ENCODE measurements at regions not wholly inside any gene's neighbourhood (a gene's known extent, or its start where the extent isn't known, plus 50 kb on each side); places are given as distances from the start of the nearest gene placed in this dataset.

DNA sequence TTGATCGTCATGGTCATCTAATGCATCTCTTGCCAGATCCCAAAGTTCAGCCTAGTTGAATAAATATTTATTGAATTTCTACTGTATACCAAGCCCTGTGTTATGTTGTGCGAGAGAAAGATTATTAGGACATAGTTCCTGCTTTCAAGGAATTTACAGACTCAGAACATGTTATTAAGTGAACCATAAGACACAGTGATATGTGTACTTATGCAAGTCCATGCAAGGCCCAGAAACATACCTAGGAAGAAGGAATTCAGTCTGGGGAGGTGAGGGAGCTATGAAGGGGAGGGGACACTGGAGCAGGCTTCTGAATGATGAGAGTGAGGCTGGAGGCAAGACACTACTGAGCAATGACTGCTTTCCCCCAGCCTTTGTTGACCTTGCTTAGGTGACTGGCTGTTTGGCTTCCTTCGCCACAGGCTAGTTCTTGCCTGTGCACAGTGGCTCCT is 81.4 kb downstream of the ACAA2 start:
- TF ChIP-seq, protein P1, sequence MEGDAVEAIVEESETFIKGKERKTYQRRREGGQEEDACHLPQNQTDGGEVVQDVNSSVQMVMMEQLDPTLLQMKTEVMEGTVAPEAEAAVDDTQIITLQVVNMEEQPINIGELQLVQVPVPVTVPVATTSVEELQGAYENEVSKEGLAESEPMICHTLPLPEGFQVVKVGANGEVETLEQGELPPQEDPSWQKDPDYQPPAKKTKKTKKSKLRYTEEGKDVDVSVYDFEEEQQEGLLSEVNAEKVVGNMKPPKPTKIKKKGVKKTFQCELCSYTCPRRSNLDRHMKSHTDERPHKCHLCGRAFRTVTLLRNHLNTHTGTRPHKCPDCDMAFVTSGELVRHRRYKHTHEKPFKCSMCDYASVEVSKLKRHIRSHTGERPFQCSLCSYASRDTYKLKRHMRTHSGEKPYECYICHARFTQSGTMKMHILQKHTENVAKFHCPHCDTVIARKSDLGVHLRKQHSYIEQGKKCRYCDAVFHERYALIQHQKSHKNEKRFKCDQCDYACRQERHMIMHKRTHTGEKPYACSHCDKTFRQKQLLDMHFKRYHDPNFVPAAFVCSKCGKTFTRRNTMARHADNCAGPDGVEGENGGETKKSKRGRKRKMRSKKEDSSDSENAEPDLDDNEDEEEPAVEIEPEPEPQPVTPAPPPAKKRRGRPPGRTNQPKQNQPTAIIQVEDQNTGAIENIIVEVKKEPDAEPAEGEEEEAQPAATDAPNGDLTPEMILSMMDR (IDR thresholded peaks at IDR 0.05): no peak
- Histone ChIP-seq H3K4me3 (no peak overlapping the region), H3K9me3 (no peaks in the 10 kb centered on the region), H3K4me1 (peaks cover 19% of the 10 kb centered on the region), H3K36me3 (no peaks in the 10 kb centered on the region), H3K27ac (no peak overlapping the region), H3K27me3 (no peaks in the 10 kb centered on the region)
- ATAC-seq (no peak), DNase-seq (peak; percentile 17)
- intact Hi-C loops (cut with DNase I): no loop called here

DNA sequence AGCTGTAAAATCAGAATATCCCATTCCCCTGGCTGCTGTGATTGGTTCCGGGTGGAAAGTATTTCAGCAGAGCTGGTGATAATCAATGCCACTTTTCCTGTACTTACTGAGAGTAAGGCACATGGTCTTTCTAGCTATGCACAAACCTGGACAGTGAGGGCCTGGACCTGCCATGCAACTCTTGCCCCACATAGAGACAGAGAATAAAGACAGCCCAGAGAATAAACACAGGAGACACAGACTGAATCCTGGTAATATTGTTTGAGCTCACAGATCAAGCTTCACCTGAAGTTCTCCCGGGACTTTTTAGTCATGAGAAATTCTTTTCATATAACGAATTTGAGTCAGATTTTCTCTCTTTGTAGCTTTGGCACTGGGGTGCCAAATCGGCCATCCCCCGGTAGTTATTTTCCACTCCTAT is 81.9 kb downstream of the ACAA2 start:
- Histone ChIP-seq H3K27ac (no peak overlapping the region), H3K27me3 (no peaks in the 10 kb centered on the region), H3K4me1 (peaks cover 19% of the 10 kb centered on the region), H3K9me3 (no peaks in the 10 kb centered on the region), H3K36me3 (no peaks in the 10 kb centered on the region), H3K4me3 (no peak overlapping the region)
- TF ChIP-seq, protein P1 (IDR thresholded peaks at IDR 0.05): no peak
- ATAC-seq (no peak), DNase-seq (no peak)
- intact Hi-C loops (cut with DNase I): no loop called here

DNA sequence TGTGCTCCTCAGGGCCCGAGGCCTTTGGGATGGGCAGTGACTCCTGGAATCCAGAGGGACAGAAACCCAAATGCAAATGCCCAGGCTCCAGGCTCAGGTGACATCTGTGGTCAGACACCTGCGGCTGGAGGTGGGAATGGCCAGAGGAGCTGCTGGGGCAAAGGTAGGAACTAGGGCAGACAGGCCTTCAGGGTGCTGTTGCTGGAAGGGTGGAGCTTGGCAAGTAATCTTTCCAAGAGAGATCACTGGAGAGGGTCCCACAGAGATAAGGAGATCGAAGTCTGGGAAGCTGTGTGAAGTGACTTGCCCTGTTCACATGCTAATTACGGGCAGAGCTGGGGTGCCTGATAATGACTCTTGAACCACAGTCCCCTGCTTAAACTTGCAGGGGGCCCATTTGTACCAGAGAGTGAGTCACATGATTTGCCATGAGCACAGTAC is 82.4 kb downstream of the ACAA2 start:
- intact Hi-C loops (cut with DNase I): no loop called here
- DNase-seq: peak; percentile 51
- H3K27me3 ChIP-seq: no peaks in the 10 kb centered on the region
- H3K4me1 ChIP-seq: peaks cover 23% of the 10 kb centered on the region
- no peaks in the 10 kb centered on the region for H3K9me3 ChIP-seq
- H3K36me3 ChIP-seq: no peaks in the 10 kb centered on the region
- no peak overlapping the region for H3K27ac ChIP-seq
- H3K4me3 ChIP-seq: no peak overlapping the region
- no peak for ATAC-seq
- TF ChIP-seq, protein P1 (IDR thresholded peaks at IDR 0.05): no peak

DNA sequence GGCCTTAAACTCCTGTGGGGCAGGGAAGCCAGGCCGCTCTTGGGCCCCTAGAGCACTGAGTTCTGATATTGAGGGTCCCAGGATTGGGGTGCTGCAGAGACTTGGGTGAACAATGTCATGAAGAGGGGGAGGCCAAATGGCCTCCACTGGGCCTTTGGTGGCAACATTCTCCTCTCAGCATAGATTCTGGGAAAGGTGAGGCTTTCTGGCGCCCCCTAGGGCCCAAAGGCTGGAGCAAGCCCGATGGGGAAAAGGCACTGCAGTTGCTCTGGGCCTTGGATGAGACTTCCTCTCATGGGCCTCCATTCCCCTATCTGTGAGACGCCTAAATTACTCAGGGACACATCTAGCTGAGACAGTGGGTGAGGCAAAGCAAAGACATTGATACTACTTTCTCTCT is 84.8 kb downstream of the ACAA2 start:
- ATAC-seq: peak; percentile 51
- H3K27me3 ChIP-seq: no peaks in the 10 kb centered on the region
- intact Hi-C loops (cut with DNase I): no loop called here
- no peaks in the 10 kb centered on the region for H3K36me3 ChIP-seq
- TF ChIP-seq, protein P1 (IDR thresholded peaks at IDR 0.05): peak; percentile 67
- H3K9me3 ChIP-seq: no peaks in the 10 kb centered on the region
- DNase-seq: peak; percentile 70
- no peak overlapping the region for H3K4me3 ChIP-seq
- no peak overlapping the region for H3K27ac ChIP-seq
- peaks cover 34% of the 10 kb centered on the region for H3K4me1 ChIP-seq

DNA sequence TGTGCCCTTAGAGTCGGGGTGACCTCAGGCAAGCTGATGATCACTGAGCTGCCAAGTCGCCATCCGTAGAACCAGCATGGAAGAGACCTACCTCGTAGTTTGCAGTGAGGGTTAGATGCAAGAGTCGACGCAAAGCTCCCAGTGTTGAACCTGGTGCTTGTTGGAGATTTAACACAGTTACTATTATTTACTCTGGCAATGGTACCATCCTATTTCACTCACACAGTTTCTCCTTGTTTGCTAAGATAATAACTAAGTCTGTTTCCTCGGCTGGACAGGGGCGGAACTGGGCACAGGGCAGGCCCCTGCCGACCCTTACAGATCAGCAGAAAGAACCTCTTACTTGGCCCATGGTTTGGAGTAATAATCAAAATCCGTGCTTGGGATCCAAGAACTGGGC is 85.5 kb downstream of the ACAA2 start:
- TF ChIP-seq, protein P1 (IDR thresholded peaks at IDR 0.05): no peak
- H3K4me3 ChIP-seq: no peak overlapping the region
- no peaks in the 10 kb centered on the region for H3K36me3 ChIP-seq
- no peak overlapping the region for H3K27ac ChIP-seq
- peaks cover 34% of the 10 kb centered on the region for H3K4me1 ChIP-seq
- intact Hi-C loops (cut with DNase I): no loop called here
- no peaks in the 10 kb centered on the region for H3K9me3 ChIP-seq
- ATAC-seq (no peak), DNase-seq (no peak)
- no peaks in the 10 kb centered on the region for H3K27me3 ChIP-seq

DNA sequence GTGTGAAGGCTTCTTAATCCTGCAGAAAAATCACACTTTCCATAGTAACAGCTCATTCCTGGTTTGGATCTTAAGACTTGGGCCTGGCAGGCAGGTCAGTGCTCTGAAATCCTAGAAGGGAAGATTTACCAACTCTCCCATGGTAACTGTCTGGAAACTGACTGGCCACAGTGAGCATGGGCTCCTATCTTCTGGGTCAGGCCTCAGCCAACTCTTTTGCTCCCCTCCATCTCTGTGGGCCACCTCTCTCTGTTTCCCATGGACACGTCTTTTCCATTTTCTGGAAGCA is 86.7 kb downstream of the ACAA2 start:
- ATAC-seq: no peak
- Histone ChIP-seq H3K27me3 (no peaks in the 10 kb centered on the region), H3K4me3 (no peak overlapping the region), H3K9me3 (no peaks in the 10 kb centered on the region), H3K4me1 (peaks cover 34% of the 10 kb centered on the region), H3K27ac (no peak overlapping the region), H3K36me3 (no peaks in the 10 kb centered on the region)
- TF ChIP-seq, protein P1 (IDR thresholded peaks at IDR 0.05): no peak
- DNase-seq: no peak
- intact Hi-C loops (cut with DNase I): no loop called here
